Psoas muscle (tissue), 7 donors: ENCODE measurements at regions not wholly inside any gene's neighbourhood (a gene's known extent, or its start where the extent isn't known, plus 50 kb on each side); places are given as distances from the start of the nearest gene placed in this dataset.

ENCODE experiments used
- ATAC-seq, 4 donors: fragments of 200-7000 bp; cut with Tn5 transposase; one replicate each; pipeline ENCODE4 v1.9.1; 2020; ENCODE audit warnings: moderate library complexity in 3 of 4, mild to moderate bottlenecking in 2 of 4
- DNase-seq, 2 donors: peaks; one replicate each; pipeline ENCODE4 v3.0.0-alpha.2; 2020
- H3K27ac ChIP-seq: fragments of 200-600 bp; one replicate; pipeline ENCODE4 v1.8.0; 2022
- H3K27me3 ChIP-seq, 3 donors: fragments of 200-600 bp in 1 of 3; one replicate each; pipeline versions ENCODE4 v1.6.1 to v1.8.0; 2013 to 2022; ENCODE audit warnings: low read length in 2 of 3, mild to moderate bottlenecking in 2 of 3, moderate library complexity in 1 of 3; ENCODE audit not compliant: insufficient read depth in 3 of 3
- H3K36me3 ChIP-seq, 2 donors: fragments of 200-600 bp in 1 of 2; one replicate each; pipeline versions ENCODE4 v1.6.1 to v1.8.0; 2013 to 2022; ENCODE audit warnings: low read depth in 1 of 2, mild to moderate bottlenecking in 1 of 2, moderate library complexity in 1 of 2; ENCODE audit not compliant: insufficient read depth in 1 of 2
- H3K4me1 ChIP-seq: fragments of 200-600 bp; one replicate; pipeline ENCODE4 v1.8.0; 2022
- H3K4me3 ChIP-seq: fragments of 200-600 bp; one replicate; pipeline ENCODE4 v1.8.0; 2022; ENCODE audit warnings: mild to moderate bottlenecking
- H3K9me3 ChIP-seq: fragments of 200-600 bp; one replicate; pipeline ENCODE4 v1.8.0; 2022
- WGBS, 3 donors: extraction: QIAGEN DNeasy Blood & Tissue Kit; methylation state at CpG; one replicate each; pipeline versions ENCODE4 v1.1.6 to v1.1.7; 2013; 5-methylcytosine and 5-hydroxymethylcytosine counted together
- intact Hi-C, 2 donors: fragments of 100-400 bp; cut with DNase I; formaldehyde crosslinking; loops; one replicate each; pipeline versions ENCODE4 v1.11.0 to v1.14.2; 2022
- TF ChIP-seq, protein P1 (sequence below): fragments of 200-600 bp; IDR thresholded peaks from one replicate; pipeline ENCODE4 v1.8.0; 2022; ENCODE audit warnings: antibody characterized with exemption
- donor health status: healthy with polysubstance abuse.
- donor health status: DM: no; HTN: no; CAD: no; lungs with moderate emphysema.
- donor health status: Bipolar disorder and iron deficiency.
- donor health status: healthy.
- donor health status: DM: yes; HTN: yes; CAD: no.
- donor health status: DM: no; HTN: no; CAD: no.
- donor health status: DM: yes; HTN: yes; CAD: no.

DNA sequence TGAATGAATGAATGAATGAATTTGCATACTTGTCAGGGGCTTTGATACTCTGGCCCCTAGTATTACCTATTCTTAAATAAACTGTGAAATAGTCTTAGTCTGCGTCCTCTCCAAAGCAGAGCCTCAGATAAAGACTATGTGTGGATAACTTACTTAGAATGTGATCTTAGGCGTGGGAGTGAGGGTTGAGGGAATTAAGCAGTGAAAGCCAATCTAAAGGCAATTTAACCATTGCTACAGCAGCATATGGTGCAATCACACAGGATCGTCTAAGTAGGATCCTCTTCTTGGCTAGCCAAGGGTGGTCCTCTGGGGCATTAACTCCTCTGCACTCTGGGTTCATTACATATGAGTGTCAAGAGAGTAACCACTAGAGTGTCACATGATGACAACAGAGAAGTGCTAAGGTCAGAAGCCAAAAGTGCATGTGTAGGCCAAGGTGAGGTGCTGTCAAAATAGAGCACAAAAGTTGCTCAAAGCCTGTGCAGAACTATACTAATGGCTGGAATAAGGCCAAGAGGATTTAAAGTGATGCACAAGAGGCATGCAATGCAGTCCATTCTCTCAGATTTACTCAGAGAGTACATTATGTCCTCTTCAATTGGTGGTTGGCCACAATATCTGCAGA is 274.4 kb upstream of the SEMA6A start:
- ATAC-seq (no peak), DNase-seq (no peak)
- H3K36me3 ChIP-seq: no peaks in the 10 kb centered on the region
- TF ChIP-seq, protein P1, sequence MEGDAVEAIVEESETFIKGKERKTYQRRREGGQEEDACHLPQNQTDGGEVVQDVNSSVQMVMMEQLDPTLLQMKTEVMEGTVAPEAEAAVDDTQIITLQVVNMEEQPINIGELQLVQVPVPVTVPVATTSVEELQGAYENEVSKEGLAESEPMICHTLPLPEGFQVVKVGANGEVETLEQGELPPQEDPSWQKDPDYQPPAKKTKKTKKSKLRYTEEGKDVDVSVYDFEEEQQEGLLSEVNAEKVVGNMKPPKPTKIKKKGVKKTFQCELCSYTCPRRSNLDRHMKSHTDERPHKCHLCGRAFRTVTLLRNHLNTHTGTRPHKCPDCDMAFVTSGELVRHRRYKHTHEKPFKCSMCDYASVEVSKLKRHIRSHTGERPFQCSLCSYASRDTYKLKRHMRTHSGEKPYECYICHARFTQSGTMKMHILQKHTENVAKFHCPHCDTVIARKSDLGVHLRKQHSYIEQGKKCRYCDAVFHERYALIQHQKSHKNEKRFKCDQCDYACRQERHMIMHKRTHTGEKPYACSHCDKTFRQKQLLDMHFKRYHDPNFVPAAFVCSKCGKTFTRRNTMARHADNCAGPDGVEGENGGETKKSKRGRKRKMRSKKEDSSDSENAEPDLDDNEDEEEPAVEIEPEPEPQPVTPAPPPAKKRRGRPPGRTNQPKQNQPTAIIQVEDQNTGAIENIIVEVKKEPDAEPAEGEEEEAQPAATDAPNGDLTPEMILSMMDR: no peak
- H3K27ac ChIP-seq: no peak overlapping the region
- no peaks in the 10 kb centered on the region for H3K27me3 ChIP-seq
- WGBS, 3 donors: 59 to 76% (median 74%) methylated on average over 3 of the region's 3 CpGs
- H3K9me3 ChIP-seq: no peaks in the 10 kb centered on the region
- intact Hi-C loops: no loop called here
- H3K4me3 ChIP-seq: no peak overlapping the region
- H3K4me1 ChIP-seq: no peaks in the 10 kb centered on the region

GRCh38 chr5:116847960-116848359 is 273.3 kb upstream of the SEMA6A start:
- Histone ChIP-seq H3K36me3 (no peaks in the 10 kb centered on the region), H3K4me3 (no peak overlapping the region), H3K27me3 (no peaks in the 10 kb centered on the region), H3K4me1 (no peaks in the 10 kb centered on the region), H3K9me3 (no peaks in the 10 kb centered on the region), H3K27ac (no peak overlapping the region)
- WGBS, 3 donors: 95 to 97% (median 96%) methylated on average over 8 of the region's 8 CpGs
- DNase-seq: no peak
- intact Hi-C loops: no loop called here
- no peak for ATAC-seq
- TF ChIP-seq, protein P1: no peak

DNA sequence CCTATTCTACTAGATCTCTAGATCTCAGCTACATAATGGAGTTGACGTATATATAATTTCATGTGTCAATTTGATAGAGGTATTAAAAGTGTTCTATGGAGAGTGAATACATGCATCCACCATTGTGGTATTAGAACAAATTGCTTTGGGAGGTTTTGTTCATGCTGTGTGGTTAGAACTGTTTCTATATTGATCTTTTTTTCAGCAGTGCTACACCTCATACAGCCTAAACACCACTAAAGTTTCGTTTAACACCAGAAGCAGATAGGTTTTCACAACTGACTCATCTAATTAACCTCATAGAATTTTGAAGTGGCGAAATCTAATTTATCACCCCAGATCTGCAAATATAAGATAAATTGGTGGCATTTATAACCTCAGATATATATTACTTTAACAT is 269.4 kb upstream of the SEMA6A start:
- ATAC-seq: no peak
- TF ChIP-seq, protein P1: no peak
- no peak for DNase-seq
- H3K36me3 ChIP-seq: no peaks in the 10 kb centered on the region
- no peaks in the 10 kb centered on the region for H3K9me3 ChIP-seq
- no peak overlapping the region for H3K27ac ChIP-seq
- H3K27me3 ChIP-seq: no peaks in the 10 kb centered on the region
- no peaks in the 10 kb centered on the region for H3K4me1 ChIP-seq
- no peak overlapping the region for H3K4me3 ChIP-seq
- intact Hi-C loops: no loop called here
- WGBS, 3 donors: 94 to 98% (median 95%) methylated on average over 3 of the region's 3 CpGs

- Histone ChIP-seq H3K27me3 (no peaks in the 10 kb centered on the region), H3K4me1 (no peaks in the 10 kb centered on the region), H3K4me3 (no peak overlapping the region), H3K36me3 (no peaks in the 10 kb centered on the region), H3K27ac (no peak overlapping the region), H3K9me3 (no peaks in the 10 kb centered on the region)
- intact Hi-C loops: no loop called here
- TF ChIP-seq, protein P1: no peak
- DNase-seq (no peak), ATAC-seq (no peak)
- WGBS, 3 donors: 74 to 84% (median 76%) methylated on average over 4 of the region's 4 CpGs
Observed at GRCh38 chr5:116842514-116842961, 267.9 kb upstream of the SEMA6A start.

DNA sequence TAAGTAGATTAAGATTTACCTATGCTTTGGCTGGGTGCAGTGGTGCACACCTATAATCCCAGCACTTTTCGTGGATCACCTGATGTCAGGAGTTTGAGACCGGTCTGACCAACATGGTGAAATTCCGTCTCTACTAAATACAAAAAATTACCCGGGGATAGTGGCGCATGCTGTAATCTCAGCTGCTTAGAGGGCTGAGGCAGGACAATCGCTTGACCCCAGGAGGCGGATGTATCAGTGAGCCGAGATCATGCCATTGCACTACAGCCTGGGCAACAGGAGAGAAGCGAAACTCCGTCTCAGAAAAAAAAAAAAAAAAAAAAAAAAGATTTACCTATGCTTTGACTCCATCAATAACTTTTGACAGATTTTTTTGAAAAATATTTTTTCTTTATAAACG is 267.1 kb upstream of the SEMA6A start:
- Histone ChIP-seq H3K4me3 (no peak overlapping the region), H3K4me1 (no peaks in the 10 kb centered on the region), H3K27ac (no peak overlapping the region), H3K36me3 (no peaks in the 10 kb centered on the region), H3K9me3 (no peaks in the 10 kb centered on the region), H3K27me3 (no peaks in the 10 kb centered on the region)
- TF ChIP-seq, protein P1: no peak
- 96 to 98% (median 98%) methylated on average over 11 of the region's 11 CpGs for WGBS, 3 donors
- intact Hi-C loops: no loop called here
- no peak for DNase-seq
- no peak for ATAC-seq
